ENCODE measurements at regions not wholly inside any gene's neighbourhood (a gene's known extent, or its start where the extent isn't known, plus 50 kb on each side); places are given as distances from the start of the nearest gene placed in this dataset.

DNA sequence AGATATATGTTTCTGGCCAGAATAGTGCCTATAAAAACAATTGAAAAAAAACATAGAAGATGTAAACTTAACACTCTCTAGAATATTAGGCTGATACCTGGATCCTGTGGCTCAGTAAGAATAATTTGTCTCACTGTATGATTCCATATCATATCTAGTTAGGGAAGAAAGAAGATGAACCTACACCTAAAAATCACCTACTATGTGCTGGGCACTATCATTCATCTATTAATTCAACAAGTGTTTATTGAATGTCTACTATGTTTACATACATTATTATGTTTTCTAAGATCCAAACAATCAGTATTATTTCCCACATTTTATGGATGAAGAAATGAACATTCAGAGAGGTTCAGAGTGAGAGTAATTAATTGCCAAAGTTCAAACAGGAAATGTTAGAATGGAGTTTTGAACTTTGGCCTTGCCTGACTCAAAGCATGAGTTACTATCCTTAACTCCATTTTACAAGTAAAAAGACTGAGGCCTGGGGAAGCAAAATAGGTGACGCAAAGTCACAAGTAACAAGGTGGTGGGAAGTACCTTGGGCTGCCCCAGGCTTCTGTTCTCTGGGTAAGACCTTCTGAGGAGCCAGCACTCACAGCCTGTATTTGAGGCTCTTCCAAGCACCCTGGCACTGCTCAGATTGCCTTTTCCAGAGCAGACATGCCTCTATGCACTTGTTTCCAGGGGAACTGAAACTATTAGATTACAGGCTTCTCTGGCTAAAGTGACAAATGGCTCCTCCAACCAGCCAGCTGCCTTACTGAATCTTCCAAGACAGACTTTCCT lies 111.1 kb upstream of the ACSL4 start:
- Histone ChIP-seq H3K4me1 (ENCODE audit: low read depth) (no peaks in the 10 kb centered on the region), H3K36me3 (ENCODE audit: low read depth) (no peaks in the 10 kb centered on the region), H3K4me3 (no peak overlapping the region), H3K9me3 (no peaks in the 10 kb centered on the region)
- intact Hi-C loops (cut with DNase I, micrococcal nuclease), result no loop called here
- no peak for DNase-seq
- TF ChIP-seq, protein P1, sequence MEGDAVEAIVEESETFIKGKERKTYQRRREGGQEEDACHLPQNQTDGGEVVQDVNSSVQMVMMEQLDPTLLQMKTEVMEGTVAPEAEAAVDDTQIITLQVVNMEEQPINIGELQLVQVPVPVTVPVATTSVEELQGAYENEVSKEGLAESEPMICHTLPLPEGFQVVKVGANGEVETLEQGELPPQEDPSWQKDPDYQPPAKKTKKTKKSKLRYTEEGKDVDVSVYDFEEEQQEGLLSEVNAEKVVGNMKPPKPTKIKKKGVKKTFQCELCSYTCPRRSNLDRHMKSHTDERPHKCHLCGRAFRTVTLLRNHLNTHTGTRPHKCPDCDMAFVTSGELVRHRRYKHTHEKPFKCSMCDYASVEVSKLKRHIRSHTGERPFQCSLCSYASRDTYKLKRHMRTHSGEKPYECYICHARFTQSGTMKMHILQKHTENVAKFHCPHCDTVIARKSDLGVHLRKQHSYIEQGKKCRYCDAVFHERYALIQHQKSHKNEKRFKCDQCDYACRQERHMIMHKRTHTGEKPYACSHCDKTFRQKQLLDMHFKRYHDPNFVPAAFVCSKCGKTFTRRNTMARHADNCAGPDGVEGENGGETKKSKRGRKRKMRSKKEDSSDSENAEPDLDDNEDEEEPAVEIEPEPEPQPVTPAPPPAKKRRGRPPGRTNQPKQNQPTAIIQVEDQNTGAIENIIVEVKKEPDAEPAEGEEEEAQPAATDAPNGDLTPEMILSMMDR (IDR thresholded peaks at IDR 0.05), result no peak
- no peak for ATAC-seq

DNA sequence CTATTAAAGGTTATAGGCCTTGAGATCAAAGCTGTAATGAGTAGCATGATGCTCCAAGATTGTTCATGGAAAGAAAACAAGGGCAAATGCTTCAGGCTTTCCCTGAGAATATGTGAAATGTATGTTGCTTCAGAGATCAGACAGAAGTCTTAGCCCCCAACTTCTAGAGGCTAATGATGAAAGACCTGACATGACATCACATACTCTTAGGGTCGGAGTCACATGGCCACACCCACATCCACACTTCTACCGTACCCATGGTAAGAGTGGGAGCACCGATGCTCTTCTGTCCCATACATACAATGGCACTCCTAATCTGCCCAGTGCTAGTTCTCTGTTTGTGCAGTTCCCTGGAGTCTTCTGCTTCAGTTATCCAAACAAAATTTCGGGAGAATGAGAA lies 111.9 kb upstream of the ACSL4 start:
- no peak for ATAC-seq
- TF ChIP-seq, protein P1 (IDR thresholded peaks at IDR 0.05), result no peak
- intact Hi-C loops (cut with DNase I, micrococcal nuclease), result no loop called here
- Histone ChIP-seq H3K36me3 (ENCODE audit: low read depth) (no peaks in the 10 kb centered on the region), H3K4me3 (no peak overlapping the region), H3K4me1 (ENCODE audit: low read depth) (no peaks in the 10 kb centered on the region), H3K9me3 (no peaks in the 10 kb centered on the region)
- DNase-seq, result no peak

GRCh38 chrX:109845996-109846395 lies 112.9 kb upstream of the ACSL4 start:
- DNase-seq, result no peak
- ATAC-seq, result no peak
- TF ChIP-seq, protein P1 (IDR thresholded peaks at IDR 0.05), result no peak
- no peaks in the 10 kb centered on the region for H3K36me3 ChIP-seq (ENCODE audit: low read depth)
- no peaks in the 10 kb centered on the region for H3K4me1 ChIP-seq (ENCODE audit: low read depth)
- intact Hi-C loops (cut with DNase I, micrococcal nuclease), result no loop called here
- H3K9me3 ChIP-seq, result no peaks in the 10 kb centered on the region
- no peak overlapping the region for H3K4me3 ChIP-seq

DNA sequence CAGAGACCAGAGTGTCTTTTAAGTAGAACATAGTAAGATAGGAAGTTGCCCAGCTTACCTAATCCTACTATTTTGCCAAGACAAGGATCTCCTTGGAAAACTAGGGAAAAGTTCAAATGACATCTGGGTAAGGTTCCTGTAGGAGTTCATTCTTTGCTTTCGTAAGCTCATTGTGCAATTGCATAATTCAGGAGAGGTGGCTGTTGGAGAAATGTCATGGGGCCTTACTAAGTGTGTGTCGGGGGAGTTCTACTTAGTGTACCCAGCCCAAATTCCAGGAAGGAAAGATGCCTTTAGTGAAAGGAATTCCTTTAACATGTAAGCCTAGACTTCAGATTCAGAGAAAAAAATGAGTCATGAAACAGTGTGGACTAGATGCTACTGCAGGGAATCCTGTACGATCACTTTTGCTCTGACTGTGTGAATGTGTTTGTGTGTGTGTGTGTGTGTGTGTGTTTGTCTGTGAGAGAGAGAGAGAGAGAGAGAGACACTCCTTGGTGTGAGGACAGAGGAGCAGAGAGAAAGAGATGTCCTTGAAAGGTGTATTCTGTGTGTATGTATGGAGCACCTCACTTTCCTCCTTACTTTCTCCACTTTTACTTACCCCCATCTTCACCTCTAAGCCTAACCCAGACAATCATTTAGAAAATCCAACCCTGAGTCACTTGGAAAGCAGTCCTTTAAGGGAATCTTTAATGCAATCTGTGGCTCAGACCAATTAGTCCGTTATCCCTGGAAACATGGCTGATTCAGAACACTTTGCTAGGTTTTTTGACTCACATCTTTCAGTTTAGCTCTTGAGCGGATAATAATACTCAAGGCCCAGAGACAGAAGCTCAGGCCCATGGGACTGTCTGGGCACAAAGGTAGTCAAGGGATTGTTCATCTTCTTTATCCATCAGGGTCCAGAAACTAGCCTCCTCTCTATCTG lies 114.5 kb upstream of the ACSL4 start:
- no peak overlapping the region for H3K4me3 ChIP-seq
- TF ChIP-seq, protein P1 (IDR thresholded peaks at IDR 0.05), result no peak
- intact Hi-C loops (cut with DNase I, micrococcal nuclease), result no loop called here
- ATAC-seq (no peak), DNase-seq (no peak)
- H3K9me3 ChIP-seq, result no peaks in the 10 kb centered on the region
- H3K4me1 ChIP-seq (ENCODE audit: low read depth), result no peaks in the 10 kb centered on the region
- no peaks in the 10 kb centered on the region for H3K36me3 ChIP-seq (ENCODE audit: low read depth)

DNA sequence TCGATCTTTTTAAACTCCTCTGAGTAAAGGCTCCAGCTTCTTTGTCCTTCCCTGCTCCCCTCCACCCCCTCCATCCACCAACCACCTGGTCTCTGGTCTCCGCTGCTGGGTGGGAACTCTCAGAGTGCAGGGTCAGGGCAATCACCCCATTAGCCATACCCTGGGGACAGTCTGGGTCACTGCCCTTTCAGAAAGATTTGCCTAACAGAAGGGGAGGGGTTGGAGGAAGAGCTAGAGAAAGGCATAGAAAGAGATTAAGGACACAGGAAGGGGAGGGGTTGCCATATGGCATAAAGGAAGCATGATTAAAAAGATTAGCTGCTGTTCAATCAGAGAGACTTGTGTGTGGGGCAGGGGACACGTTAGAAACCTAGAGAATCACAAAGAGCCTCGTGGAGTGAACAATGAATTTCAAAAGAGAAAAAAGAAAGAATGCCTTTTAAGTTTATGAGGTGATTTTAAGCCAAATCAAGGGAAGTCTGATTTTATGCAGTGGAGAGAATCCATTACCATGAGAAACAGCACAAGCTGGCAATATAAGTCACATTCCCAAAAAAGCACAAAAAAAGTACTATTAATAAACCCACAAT lies 115.5 kb upstream of the ACSL4 start:
- ATAC-seq, result no peak
- no peaks in the 10 kb centered on the region for H3K4me1 ChIP-seq (ENCODE audit: low read depth)
- H3K36me3 ChIP-seq (ENCODE audit: low read depth), result no peaks in the 10 kb centered on the region
- H3K4me3 ChIP-seq, result no peak overlapping the region
- H3K9me3 ChIP-seq, result no peaks in the 10 kb centered on the region
- intact Hi-C loops (cut with DNase I, micrococcal nuclease), result no loop called here
- no peak for DNase-seq
- TF ChIP-seq, protein P1 (IDR thresholded peaks at IDR 0.05), result no peak
